HL-60/S4 treated with phorbol 12-myristate 13-acetate at 8.2 ng/mL for 4 days and 3 days (cell line): ENCODE measurements at regions not wholly inside any gene's neighbourhood (a gene's known extent, or its start where the extent isn't known, plus 50 kb on each side); places are given as distances from the start of the nearest gene placed in this dataset.

Experiments used
- in situ Hi-C: fragments of 300-500 bp; cut with MboI; formaldehyde crosslinking; loops from 2 replicates; pipeline ENCODE4 v1.15.0; 2022; ENCODE audit warnings: low sequenced_read_pairs

DNA sequence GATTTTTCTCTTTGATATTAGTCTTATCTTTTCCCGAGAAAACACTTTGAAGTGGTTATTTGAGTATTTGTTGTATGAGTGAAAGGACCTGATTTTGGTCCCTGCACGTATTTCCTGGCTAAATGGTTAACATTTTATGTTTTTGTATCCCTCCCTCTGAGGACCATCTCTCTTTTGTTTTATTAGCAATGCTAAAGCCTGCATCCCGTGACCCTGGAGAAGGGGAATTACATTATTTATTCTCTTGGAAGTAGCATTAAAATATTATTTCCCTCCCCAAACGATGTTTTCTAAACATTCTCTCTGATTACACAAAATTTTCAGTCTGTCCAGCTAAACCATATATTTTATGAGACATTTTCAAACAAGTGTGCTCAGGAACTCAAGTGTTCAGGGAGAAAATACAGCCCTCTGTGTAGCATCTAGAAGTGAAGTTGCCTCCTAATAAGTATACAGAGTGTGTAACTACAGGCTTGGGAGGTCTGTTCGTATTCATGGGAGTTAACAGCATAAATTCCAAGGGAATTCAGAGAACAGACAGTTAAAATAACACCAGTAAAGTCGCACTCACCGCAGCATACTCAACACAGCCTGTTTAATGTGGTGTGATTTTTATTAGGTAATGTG is 163.8 kb upstream of the NPVF start:
- in situ Hi-C loops = no loop called here

DNA sequence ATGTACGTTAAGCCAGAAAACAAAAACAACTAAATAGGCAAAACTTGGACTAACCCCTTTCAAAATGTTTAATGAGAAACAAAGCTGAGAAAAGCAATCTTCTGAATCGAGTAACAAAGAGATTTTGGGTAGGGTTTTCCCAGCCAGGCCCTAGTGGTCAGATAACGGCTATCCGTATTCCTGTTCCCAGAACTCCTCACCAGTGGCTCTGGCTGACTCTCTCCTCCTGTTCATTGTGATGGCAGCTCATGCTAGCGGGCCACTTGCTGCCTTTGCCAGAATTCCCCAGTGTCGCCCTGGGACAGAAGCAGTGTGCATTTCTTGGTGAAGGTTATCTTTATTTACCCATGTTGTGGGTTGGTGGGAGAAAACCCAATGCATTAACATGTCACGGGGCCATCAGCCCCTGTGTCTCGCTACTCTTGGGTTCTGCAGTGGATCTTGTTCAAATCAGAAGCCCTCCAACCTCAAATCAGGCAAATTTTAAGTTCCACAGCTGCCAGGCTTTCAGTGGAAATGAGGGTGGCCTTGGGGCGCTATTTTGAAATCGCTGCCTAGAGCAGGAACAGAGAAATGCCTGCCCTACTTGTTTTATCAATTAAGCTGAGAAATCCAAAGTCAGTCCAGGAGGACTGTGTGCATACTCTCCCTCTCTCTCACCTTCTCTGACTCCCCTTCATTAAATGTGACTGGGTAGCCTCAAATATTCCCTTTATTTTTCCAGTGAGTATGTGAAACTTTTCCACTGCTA is 164.5 kb upstream of the NPVF start:
- in situ Hi-C loops = no loop called here

DNA sequence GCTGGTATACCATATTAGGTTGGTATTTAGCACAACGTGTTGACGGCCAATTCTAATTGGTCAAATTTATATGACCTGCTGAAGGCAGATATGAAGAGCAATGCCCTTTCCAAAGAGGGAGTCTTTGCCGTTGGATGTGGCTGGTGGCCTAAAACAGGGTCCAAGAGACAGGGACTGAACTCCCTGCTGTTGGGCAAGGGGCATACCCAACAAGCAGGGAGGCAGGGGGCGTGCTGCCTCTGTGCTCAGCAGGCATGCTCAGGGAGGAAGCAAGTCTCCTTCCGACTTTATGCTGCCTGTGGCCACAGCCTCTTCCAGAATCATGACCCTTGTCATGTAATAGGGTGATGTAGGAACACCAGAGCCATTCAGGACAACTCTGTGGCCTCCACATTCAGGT is 167.7 kb upstream of the NPVF start:
- in situ Hi-C loops = no loop called here

DNA sequence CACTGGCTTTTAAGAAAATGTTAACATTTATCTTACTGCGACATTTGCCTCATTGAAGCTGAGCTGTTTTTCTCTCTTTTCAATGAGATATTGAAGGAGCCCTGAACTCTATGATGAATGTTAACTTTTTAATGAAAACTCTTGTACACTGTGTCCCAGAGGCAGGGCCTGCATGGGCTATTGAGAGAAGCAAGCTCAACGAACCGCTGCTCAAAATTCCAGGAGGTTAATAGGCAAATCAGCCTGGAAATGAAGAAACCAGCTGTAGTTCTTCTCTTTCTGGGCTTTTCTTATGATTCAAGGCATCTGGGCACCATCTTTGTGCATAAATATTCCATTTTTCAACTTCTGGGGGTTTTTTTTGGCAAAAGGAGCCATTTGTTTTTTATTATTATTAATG is 168.4 kb upstream of the NPVF start:
- in situ Hi-C loops = no loop called here

DNA sequence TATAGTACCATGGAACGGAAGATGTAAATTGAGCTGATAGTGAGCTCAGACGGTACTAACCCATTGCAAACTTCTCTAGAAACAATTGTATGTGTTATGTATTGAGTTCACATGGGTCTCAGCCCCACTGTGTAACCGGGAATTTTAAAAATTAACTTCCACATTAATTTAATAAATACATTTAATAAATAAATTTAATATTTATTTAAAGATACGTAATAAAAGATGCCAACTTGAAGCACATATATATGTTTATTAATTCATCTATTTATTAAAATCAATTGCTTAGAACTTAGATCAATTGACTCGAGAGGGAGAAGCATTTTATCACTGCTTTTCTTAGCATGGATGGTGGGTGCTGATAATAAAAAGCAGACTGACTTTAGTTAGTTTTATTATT is 170.1 kb upstream of the NPVF start:
- in situ Hi-C loops = no loop called here

DNA sequence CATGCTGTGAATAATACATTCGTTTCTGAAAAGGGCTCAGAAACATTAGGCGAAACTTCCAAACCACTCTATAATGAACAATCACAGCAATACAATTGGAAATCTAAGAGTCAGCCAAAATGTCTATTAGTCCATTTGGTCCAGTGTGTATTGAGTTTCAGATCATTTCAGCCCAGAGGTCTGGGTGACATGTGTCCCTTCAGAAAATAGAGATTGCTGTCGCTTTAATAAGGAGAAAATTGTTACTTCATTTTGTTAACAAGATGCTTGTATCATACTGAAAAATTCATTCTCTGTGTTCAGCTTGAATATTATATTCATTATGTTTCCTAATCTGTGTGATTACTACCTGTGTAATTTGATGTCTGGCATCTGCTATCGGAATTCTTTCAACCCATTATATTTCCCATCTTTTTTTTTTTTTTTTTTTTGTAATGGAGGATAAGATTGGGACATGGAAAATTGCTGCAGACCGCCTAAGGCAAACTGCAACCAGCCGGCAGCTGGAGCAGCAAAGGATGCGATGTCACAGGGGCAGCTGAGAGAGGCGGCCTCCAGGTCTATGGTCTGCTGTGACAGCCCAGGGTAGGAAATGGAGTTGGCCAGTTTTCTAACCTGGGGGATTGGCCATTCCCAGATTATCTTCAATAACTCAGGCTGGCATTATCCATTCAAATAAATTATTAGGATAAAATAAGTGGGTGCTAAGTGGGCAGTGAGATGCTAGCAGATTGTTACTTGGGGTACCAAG is 170.9 kb upstream of the NPVF start:
- in situ Hi-C loops = no loop called here

DNA sequence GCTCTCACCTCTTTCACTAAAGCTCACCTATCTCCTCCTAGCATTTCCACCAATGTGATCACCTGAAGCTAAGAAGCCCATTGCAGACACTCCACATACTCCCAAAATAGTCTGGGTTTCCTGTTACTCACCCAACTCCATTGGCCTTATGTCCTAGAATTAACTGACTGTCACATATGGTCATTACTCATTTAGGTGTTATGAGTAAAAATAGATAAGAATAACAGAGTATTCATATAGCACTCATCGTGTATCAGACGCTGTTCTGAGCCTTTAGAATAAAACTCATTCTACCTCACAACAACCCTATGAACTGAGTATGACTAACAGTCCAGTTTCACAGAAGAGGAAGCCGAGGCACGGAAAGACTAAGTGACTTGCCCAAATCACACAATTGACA is 174.2 kb upstream of the NPVF start:
- in situ Hi-C loops = no loop called here

DNA sequence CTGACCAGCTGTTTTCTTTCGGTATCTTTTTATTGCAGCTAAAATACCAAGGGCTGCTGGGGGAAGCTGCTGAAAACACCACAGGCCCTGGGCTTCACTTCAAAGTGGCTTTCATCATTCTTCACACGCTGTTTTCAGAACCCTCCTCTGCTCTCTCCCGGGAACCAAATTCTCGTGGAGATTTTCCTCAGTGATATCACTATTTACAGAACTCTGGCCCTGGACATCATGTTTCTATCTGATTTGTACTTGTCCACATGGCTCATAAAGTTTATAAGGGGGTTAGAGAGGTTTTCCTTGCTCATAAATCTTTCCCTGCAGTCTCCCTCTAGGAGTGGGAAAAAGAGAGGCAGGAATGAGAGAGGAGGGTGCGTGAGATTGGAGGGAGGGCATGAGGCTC is 177.4 kb upstream of the NPVF start:
- in situ Hi-C loops = no loop called here

DNA sequence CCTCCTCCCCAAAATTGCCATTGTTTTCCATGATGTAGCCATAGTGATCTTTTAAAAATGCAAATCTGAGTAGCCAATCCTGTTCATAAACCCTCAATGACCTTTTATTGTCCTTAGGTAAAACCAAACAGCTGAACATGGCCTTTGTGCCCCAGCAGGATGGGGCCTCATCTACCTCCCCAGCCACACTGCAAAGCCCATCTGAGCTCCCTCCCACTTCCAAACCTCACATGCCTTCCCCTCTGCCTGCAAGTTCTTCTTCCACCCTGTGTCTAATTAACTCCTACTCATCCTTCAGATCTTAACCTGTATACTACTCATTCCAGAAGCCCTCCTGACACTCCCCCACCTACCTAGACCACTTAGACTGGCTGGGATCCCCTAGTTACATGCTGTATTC is 178.8 kb upstream of the NPVF start:
- in situ Hi-C loops = no loop called here

DNA sequence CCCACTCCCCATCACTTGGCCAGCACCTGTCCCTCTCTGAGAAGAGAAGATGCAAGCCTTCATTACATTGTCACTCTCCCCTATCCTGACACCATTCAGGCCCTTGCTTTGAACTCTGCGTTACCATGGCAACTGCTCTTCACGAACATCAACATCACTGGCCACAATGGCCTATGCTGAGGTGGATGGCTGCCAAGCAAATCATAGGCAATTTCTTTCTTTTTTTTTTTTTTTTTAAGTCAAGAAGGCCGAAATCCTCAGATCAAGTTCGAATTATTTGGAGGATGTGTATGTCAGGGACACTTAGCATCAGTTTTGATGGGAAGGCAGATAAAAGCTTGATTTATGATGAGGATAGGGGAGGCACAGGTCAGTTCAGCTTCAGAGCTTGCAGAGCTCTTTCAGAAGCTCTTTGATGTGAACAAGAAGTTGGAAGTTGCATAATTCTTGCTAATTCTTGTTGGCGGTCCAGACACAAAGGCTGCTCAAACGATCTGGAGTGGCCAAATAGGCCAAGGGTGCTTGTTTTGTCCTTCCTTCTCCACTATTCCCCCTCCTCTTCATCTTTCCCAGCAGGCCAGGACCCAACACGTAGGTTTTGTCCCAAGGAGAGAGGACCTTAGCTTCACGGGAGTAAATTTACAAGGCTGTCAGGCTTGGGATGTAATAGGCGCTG is 179.9 kb upstream of the NPVF start:
- in situ Hi-C loops = no loop called here

DNA sequence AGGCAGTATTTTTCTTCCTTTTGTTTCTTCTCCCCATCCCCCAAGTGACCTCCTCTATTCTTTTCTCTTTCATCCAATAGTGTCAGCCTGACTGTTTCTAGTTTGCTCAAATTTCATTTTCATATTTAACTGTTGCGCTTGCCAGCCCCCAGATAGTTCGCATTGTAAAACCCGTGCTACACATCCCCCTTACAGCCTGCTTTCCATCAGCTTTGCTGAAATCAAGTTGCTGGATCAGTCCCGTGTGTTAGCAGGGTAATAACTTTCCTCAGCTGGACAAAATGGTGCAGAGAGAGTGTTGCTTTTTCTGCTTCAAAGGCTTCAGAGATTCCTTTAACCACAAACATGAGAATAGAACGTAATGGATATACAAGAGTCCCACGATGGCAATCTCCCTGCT is 180.6 kb upstream of the NPVF start:
- in situ Hi-C loops = no loop called here

DNA sequence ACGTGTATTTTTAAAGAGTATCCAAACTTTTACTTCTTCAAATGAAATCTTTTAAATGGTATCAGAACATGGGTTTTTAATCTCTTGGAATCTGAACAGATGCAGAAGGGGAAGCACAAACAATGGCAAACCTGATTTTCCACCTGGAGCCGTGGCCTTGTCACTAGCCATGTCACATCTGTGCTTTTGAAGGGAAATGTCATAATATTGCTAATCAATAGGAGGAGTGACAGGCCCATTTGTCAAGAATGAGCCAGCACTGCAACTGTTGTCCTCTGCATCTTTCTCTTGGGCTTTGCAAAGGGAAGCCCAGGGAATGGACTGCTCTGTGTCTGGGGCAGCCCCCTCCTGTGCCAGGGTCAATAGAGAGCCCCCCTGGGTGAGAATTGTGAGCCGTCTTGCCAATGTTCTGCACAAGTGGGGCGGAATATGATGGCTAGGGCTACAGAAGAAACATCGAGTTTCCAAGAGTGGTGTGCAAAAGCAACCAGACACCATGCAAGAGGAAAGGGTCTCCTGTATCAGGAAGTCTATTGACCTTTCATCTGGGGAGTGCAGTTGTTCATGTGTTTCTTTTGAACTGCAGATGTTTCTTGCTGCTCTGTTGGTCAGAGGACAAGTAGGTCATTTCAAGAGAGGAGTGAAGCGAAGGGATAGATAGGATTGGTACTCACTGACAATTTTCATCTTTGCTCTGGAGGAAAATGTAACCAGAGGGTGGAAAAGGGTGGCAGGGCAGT is 181.8 kb upstream of the NPVF start:
- in situ Hi-C loops = no loop called here

DNA sequence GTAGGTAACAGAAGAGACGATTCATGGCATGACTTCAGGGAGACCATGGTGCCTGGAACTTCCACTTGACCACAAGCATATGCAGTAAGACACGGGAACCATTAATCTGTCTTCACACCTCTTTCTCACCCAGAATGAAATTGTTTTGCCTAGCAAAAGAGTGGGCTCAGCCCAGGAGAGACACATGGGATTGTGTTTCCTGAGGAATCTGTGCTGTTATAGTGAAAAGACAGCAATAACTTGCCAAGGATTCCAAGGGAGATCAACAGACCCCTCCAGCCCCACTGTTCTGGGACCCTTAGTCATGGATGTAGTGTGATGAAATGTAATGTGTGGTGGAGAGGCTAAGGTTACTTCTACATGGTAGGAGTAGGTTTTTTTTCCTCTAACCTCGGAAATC is 192.5 kb upstream of the NPVF start:
- in situ Hi-C loops = no loop called here

DNA sequence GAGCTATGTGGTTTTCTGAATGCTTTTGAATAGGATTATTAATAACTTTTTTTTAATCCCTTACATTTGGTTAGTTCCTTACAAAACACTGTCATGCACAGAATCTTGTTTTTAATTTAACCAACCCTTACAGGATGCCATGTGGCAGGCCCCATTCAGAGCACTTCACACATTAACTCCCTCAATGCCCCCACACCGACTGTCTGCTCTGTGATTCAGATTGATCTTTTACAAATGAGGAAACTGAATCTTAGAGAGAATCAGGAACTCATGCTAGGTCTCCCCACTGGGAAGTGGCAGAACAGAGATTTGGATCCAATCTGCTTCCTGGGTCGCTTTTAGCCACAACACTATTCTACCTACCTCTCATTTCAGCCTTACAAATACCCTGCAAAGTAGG is 195.8 kb upstream of the NPVF start:
- in situ Hi-C loops = no loop called here

DNA sequence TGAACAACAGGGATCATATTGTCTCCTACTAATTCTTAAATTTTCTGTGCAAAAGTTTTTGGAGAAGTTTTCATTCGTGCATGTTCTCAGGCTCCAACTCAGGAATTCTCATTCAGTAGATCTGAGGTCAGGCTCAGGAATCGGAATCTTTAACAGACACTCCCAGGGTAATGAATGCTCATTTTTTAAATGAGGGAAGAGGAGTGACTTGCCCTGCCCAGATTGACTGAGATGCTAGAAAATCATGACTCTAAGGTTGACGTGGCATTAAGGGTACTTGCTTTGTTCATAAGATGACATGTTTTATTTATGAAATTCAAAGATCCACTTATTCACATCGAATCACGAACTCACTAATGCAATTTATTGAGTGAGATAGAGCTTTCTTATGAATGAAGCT is 196.6 kb upstream of the NPVF start:
- in situ Hi-C loops = no loop called here

DNA sequence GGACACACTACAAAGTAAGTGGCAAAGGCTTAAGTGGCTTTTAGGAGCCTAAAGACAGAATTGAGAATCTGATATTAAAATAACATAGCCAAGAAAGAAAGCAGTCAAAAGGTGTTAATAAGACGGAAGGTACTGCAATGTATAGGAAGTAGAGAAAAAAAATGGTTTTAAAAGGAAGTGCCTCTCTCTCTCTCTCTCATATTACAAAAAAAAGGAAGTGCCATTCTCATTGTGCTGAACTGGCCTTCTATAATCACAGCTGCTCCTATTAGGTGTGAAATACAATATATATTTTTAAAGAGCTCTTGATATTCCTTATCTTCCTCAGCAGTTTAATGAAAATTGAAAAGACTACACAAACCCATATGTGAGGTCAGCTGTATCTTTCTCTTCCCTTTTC is 199.4 kb upstream of the NPVF start:
- in situ Hi-C loops = no loop called here

DNA sequence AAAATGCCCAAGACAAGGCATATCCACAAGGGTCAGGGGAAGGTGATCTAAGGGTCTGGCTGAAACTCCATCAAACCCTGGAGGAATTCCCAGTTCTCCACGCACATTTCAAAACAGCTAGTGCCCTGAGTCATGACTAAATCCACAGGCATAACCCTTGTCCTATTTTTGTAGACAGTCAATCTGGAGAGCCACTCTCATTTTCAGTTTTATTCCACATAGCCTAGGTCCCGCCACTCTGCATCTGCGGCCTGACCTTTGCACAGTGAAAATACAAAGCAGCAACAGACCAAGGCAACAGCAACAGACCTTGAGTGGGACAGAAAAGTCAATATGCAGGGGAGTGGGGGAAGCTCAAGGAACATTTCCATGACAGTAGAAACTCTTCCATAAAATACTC is 201.4 kb upstream of the NPVF start:
- in situ Hi-C loops = no loop called here

DNA sequence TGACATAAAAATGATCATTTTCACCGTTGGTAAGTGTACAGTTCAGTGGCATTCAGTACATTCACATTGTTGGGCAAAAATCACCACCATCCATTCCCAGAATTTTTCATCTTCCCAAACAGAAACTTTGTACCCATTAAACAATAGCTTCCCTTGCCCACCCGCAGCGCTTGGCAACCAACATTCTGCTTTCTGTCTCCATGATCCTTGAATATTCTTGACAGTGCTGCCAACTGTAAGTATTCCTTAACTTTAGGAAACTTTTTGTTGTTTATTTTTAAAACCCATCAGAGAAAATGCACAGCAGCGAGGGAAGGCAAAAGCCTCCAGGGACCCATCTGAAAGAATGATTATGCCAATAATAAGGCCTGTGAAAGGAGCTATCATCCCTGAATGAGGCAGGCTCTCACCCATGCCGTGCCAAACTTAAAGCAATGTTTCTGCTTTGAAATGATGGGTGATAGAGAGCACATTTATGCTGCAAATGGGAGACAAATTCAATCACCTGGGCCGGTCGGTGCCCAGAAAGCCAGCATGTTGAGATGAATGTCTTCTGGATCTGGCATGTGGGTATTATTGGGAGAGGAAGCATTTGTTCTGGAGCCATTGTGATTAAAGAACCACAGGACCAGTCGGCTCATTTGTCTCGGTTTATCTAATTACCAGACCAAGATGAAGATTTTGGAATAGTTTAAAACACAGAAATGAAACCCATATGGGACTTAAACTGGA is 202.1 kb upstream of the NPVF start:
- in situ Hi-C loops = no loop called here

DNA sequence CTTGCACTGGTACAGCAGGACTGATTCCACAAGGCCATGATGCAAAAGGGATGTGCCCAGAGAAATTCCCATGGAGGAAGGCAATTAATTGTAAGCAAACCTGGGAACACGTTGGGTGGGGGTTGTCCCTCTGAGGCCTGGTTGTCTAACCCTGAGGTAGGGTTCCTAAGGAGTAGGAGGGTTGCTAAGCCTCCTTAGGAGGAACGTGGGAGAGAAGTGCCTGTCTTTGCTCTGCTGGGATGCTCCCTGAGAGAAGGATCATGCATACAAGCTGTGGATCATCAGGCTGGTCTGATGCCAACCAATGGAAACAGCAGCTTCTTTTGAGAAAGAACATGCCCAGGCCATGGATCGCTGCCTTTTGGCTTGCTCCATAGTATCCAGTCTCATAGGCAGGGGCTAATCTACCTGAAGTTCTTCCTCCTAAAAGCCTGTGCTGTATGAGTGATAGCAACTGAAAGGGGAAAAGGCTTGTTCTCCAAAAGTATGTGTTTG is 203.7 kb upstream of the NPVF start:
- in situ Hi-C loops = no loop called here

DNA sequence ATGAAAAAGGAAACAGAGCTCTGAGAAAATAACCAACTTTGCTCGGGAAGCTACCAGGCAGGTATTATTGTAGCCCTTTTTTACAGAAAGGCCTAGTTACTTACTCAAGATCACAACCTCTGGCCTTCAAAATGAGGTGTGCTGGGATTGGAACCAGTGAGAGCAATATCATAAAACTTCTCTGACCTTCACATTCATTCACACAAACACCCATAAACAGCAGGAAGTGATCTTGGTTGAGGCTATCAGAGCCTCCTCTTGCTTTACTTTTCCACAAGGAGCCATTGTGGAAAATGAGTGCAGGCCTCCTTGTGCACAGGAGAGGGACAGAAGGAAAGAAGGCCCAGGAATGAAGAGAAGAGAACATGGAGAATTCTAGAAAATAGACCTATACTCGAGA is 204.5 kb upstream of the NPVF start:
- in situ Hi-C loops = no loop called here
